Cardiac fibroblast (primary cell): ENCODE measurements at regions not wholly inside any gene's neighbourhood (a gene's known extent, or its start where the extent isn't known, plus 50 kb on each side); places are given as distances from the start of the nearest gene placed in this dataset.
A peak's percentile ranks its signal among the peaks of the same experiment; 100 is the strongest.

Experiments used
- DNase-seq, 2 donors: peaks; one replicate each; pipeline versions ENCODE4 v3.0.0 to v3.0.0-alpha.2; 2010; ENCODE audit warnings: low read depth in 2 of 2
- H3K4me3 ChIP-seq, 2 donors: replicated peaks in 1 of 2; 1 replicate in 1 of 2; 2 replicates in 1 of 2; pipeline ENCODE4 v1.5.1; 2011; ENCODE audit warnings: low read depth in 2 of 2, low read length in 2 of 2, mild to moderate bottlenecking in 2 of 2, moderate library complexity in 1 of 2
- CTCF ChIP-seq: IDR thresholded peaks from one replicate; pipeline ENCODE4 v1.5.1; 2011; ENCODE audit warnings: low read depth, mild to moderate bottlenecking, low read length, inconsistent platforms

- DNase-seq = no peak
- no peak for TF ChIP-seq CTCF
- H3K4me3 ChIP-seq = no peak overlapping the region
These were observed 944.0 kb upstream of the MIR17HG start for GRCh38 chr13:90403330-90404082.

GRCh38 chr13:90405301-90405700 lies 942.2 kb upstream of the MIR17HG start:
- TF ChIP-seq CTCF = no peak
- DNase-seq = no peak
- H3K4me3 ChIP-seq = no peak overlapping the region

GRCh38 chr13:90412980-90413379 lies 934.5 kb upstream of the MIR17HG start:
- no peak for TF ChIP-seq CTCF
- DNase-seq = no peak
- no peak overlapping the region for H3K4me3 ChIP-seq

DNA sequence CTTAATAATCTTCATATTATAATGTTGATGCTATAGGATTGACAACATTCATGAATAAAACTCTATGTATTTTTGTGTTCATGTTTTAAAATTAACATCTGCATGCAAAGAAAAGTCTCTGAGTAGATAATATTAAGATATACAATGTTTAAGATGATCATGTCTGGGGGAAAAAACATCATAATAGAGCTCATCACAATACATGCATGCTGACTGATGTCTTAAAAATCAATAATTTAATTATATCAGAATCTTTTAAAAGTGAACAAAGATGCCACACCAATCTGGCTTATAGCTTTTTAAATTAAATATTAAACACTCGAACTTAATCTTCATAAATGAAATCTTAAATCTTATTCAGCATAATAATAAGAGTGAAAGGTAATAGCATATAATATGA lies 933.9 kb upstream of the MIR17HG start:
- no peak for TF ChIP-seq CTCF
- DNase-seq = no peak
- H3K4me3 ChIP-seq = no peak overlapping the region

DNA sequence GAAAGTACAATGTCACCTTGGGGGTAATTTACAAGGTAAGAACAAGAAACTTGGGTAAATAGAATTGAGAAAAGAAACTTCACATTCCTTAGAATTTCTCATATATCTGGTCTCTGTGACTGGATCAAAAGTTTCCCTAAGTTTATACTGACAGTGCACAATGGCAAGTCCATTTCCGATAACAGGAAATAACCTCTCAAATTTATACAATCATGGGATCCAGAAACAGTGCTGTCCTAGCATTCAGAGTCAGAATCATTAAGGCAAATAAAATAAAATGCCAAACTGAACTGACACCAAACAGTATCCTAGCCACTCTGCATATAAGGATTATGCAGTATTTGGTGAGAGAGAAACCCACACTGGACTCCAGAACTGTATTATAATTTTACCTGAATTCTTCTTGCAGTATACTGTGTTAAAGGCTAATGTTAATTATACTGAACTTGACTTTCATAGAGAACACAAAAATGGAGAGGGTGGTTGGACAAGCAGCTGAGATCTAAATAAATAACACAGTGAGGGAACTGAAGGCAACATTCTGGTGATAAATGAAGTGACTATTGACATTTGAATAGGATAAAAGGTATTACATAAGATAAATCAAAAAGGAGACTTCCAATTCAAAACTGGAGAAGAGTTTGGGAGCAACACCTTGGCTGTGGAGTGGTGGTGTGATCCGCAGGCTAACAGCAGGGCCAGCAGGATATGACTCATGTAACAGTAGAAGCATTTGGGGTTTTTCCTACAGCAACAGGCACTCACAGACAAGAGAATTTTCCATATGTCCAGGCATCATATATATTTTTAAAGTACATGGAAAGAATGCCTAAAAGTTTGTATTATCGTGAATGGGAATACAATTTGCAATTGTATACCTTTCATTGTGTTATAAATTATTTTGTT lies 932.5 kb upstream of the MIR17HG start:
- DNase-seq = peak; percentile 66 to 79
- TF ChIP-seq CTCF = no peak

DNA sequence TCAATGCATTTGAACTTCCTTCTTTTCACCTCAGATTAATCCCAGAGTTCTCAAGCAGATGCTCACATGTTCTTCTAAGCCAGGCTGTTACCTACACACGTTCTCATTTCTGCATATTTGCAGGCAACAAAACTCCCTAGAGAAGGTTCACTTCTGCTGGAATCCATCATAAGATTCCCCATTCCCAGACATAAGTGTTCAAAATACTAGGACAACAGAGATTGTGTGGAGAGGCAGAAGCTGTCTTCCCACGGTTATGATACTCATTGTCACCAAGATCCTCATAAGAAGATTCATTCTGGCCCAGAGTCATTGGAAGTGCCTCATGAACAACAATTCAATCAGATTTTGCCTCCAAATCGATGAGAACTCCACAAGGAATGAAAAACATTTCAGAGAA lies 931.6 kb upstream of the MIR17HG start:
- TF ChIP-seq CTCF = no peak
- no peak for DNase-seq

More for the DNA sequence above, 932.5 kb upstream of the MIR17HG start:
- H3K4me3 ChIP-seq = no peak overlapping the region

More for the DNA sequence above, 931.6 kb upstream of the MIR17HG start:
- no peak overlapping the region for H3K4me3 ChIP-seq
